NCI-H187 (cell line): ENCODE measurements at regions not wholly inside any gene's neighbourhood (a gene's known extent, or its start where the extent isn't known, plus 50 kb on each side); places are given as distances from the start of the nearest gene placed in this dataset.

Experiments used
- DNase-seq, 2 experiments: peaks; one replicate each; lab custom pipeline; 2025; lab: John Stamatoyannopoulos, UW

GRCh38 chr3:135740211-135740610 is 225.3 kb upstream of the PPP2R3A start:
- DNase-seq: no peak

GRCh38 chr3:135740751-135741150 is 224.8 kb upstream of the PPP2R3A start:
- DNase-seq: no peak

DNA sequence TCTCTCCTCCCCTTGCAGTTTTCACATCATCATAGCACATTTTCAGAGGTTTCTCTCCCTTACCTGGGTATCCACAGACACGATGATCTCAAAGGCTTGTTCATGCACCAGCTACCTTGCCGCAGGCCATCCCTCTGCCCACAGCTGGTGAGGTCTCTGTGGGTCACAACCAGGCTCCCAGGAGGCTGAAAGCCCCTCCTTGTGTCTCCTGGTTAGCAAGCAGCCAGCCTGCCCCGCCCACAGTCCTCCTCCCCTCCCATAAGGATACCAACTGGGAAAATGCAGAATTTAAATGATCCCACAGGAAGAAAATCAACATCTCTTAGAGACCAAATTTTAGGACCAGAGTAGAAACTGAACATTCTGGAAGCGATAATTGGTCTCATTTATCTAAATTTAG is 213.5 kb upstream of the PPP2R3A start:
- no peak for DNase-seq

DNA sequence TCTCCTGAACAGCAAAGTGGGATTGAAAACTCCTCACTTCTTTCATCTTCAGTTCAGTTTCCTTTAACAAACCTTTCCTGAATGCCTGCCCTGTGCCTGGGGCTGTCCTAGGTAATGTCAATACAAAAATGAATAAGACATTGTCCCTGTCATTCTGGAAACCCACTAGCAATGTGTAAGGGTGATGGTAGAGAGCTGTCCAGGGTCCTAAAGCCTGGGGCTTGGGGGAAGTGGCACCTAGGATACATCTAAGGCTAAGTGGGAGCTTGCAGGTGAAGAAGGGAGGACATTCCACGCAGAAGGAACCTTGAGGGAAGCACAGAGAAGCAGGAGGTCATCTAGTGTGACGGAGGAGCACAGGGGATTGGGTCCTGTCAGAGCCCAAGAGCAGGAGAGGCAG is 212.7 kb upstream of the PPP2R3A start:
- no peak for DNase-seq

DNA sequence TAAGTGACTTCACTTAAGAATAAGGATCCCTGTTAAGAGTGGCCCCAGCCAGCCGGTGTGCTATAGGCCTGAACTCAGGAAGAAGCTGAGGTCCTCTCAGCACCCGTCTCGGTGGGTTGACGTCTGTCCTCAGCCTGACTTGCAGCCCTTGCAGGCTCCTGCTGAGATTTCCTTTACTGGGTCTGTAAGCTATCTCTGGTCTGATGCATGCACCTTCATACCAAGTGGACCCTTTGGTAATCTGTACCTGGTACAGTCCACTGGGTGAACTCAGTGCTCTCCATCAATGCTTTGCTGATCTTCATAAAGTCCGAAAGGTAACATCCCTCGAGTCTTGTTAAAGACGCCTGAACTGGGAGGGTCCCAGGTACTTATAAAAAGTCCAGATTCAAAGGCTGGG is 212.0 kb upstream of the PPP2R3A start:
- DNase-seq: no peak

GRCh38 chr3:135755330-135756105 is 210.0 kb upstream of the PPP2R3A start:
- DNase-seq: no peak

DNA sequence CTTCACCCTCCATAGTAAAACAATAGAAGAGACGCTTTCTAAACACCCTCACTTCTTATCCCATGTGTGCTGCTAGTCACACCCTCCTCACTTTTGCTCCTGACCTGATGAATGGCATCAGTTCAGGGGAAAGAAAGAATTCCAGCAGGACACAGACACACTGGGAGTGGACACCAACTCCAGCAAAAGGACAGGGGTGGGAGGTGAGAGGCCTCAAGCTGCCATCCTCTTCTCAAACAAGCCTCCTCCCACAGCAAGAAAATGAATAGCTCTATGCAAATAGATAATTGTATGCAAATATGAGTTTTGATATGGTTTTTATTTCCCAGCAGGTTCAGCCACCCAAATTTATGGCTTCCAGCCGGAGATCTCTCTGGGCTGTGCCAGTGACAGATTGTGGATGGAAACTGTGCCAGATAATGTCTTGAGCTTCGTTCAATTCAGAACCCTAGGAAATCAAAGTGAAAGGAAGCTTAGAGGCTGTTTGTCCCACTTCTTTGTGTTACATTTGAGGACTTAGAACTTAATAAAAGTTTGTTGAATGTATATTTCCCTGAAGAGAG is 209.3 kb upstream of the PPP2R3A start:
- DNase-seq: no peak

DNA sequence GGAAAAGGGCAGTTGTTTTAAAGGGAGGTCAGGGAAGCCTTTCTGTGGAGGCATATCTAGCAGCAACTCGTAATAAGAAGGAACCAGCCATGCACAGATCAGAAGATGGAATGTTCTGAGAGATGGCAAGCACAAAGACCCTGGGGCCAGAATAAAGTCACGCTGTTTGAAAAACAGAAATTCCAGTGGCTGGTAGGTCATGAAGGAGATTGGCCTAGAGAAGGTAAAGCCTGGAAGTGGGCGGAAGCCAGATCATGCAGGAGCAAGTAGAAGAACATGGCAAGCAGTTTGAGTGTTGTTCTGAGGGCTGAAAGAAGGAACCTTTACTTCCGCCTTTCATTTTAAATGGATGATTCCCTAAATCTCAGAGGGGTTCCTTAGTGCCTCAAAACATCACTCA is 208.1 kb upstream of the PPP2R3A start:
- no peak for DNase-seq

DNA sequence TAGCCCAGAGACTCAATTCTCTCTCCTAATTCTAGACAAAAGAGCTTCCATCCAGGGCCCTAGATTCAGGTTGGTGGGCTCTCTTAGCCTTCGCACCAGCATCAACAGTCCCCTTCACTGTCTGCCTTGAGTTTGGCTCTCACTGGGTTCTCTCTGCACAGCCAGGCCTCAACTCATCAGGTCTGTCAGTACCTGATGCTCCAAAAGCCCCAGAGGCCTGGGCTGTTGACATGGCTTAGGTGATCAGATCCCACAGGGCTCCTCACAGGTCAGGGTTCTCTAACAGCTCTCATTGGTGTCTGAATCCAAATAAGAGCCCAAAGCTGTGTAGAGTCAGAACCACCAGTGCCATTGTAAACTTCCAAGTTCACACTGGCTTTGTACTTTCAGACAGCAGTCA is 206.6 kb upstream of the PPP2R3A start:
- DNase-seq: no peak

GRCh38 chr3:135759651-135760050 is 205.9 kb upstream of the PPP2R3A start:
- no peak for DNase-seq

- DNase-seq: no peak
Observed at GRCh38 chr3:135760581-135760980, 204.9 kb upstream of the PPP2R3A start.

- no peak for DNase-seq
Observed at GRCh38 chr3:135762188-135762856, 203.2 kb upstream of the PPP2R3A start.

- DNase-seq: no peak
Observed at GRCh38 chr3:135766115-135766514, 199.4 kb upstream of the PPP2R3A start.

GRCh38 chr3:135771760-135772159 is 193.8 kb upstream of the PPP2R3A start:
- peak in 1 of 2 experiments; percentile 1 for DNase-seq

- no peak for DNase-seq
Observed at GRCh38 chr3:135779024-135779423, 186.5 kb upstream of the PPP2R3A start.

GRCh38 chr3:135779590-135780235 is 185.8 kb upstream of the PPP2R3A start:
- no peak for DNase-seq

GRCh38 chr3:135781026-135781815 is 184.3 kb upstream of the PPP2R3A start:
- DNase-seq: no peak

DNA sequence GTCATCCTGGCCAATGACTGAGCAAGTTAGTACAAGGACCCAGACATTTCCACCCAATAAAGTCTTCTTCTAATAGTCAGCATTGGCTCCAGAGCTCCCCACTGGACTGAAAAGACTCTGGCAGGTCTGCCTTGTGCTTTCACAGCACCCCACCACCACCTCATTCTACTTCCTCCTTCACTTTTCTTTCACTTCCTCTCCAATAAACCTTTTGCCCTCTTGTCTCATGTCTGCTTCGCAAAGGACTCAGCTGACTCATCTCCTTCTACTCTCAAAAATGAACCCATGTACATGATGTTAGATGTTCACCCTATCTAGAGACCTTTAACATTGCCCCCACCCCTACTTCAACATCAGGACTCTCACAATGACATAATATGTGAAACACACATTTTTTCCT is 181.0 kb upstream of the PPP2R3A start:
- no peak for DNase-seq

- no peak for DNase-seq
Observed at GRCh38 chr3:135788146-135788545, 177.4 kb upstream of the PPP2R3A start.

DNA sequence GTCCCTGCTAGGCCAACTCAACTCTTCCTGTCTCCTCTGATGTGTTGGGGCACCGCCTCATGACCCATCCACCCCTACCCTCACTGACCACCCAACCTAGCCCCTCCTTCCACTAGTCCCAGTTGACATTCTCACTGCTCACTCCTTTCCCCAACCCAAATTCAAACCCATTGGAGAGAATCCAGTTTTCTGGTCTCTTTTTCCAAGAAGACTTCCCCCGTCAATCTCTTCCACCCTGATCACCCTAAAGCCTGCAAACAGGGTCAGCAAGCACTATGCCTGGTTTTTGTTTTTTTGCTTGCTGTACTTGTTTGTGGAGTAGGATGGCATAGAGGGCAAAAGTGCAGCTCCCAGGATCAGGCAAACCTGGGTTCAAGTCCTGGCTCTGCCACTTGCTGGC is 176.6 kb upstream of the PPP2R3A start:
- no peak for DNase-seq

- DNase-seq: no peak
Observed at GRCh38 chr3:135792174-135792573, 173.4 kb upstream of the PPP2R3A start.

GRCh38 chr3:135792858-135793475 is 172.6 kb upstream of the PPP2R3A start:
- DNase-seq: no peak
